ENCODE measurements at regions not wholly inside any gene's neighbourhood (a gene's known extent, or its start where the extent isn't known, plus 50 kb on each side); places are given as distances from the start of the nearest gene placed in this dataset.

- H4K20me1 ChIP-seq (ENCODE audit: insufficient read depth, low read length), result no peaks in the 10 kb centered on the region
- no peak for FAIRE-seq
Observed at GRCh38 chr5:111002036-111002435, 69.5 kb upstream of the TSLP start.

GRCh38 chr5:111003623-111004022 is 67.9 kb upstream of the TSLP start:
- H3K9me3 ChIP-seq (ENCODE audit: insufficient read depth, low read depth, low read length), result peaks cover 2% of the 10 kb centered on the region
- Mint-ChIP-seq H3K9me3 (ENCODE audit: unreplicated experiment) (peaks cover 7% of the 10 kb centered on the region), H3K27ac (ENCODE audit: unreplicated experiment) (no peak overlapping the region)

More at GRCh38 chr5:111002036-111002435, 69.5 kb upstream of the TSLP start:
- Histone ChIP-seq H3K4me2 (ENCODE audit: low read length) (no peak overlapping the region), H3K4me3 (ENCODE audit: insufficient read depth, low read depth, low read length) (no peak overlapping the region), H3K27ac (ENCODE audit: low read depth, low read length) (no peak overlapping the region), H3K36me3 (ENCODE audit: insufficient read depth, low read length) (no peaks in the 10 kb centered on the region), H3K9me3 (ENCODE audit: insufficient read depth, low read depth, low read length) (peaks cover 2% of the 10 kb centered on the region), H3K4me1 (ENCODE audit: insufficient read depth, low read length) (no peaks in the 10 kb centered on the region), H3K9ac (ENCODE audit: low read length) (no peak overlapping the region), H3K27me3 (ENCODE audit: insufficient read depth, low read length) (no peaks in the 10 kb centered on the region), H2AFZ (ENCODE audit: low read depth, low read length) (no peak overlapping the region), H3K79me2 (ENCODE audit: insufficient read depth, low read length) (no peaks in the 10 kb centered on the region)
- Mint-ChIP-seq H3K27me3 (ENCODE audit: low read depth, unreplicated experiment) (no peaks in the 10 kb centered on the region), H3K9me3 (ENCODE audit: unreplicated experiment) (peaks cover 7% of the 10 kb centered on the region), H3K4me3 (ENCODE audit: unreplicated experiment) (no peak overlapping the region), H3K36me3 (ENCODE audit: low read depth, unreplicated experiment) (no peaks in the 10 kb centered on the region), H3K4me1 (ENCODE audit: low read depth, unreplicated experiment) (no peaks in the 10 kb centered on the region), H3K27ac (ENCODE audit: unreplicated experiment) (no peak overlapping the region)
- TF ChIP-seq EZH2 (IDR thresholded peaks at IDR 0.05; ENCODE audit: insufficient read depth, low read length) (no peak), CTCF (IDR thresholded peaks at IDR 0.05; ENCODE audit: insufficient read depth, low read depth, low read length) (no peak)
- no peak for DNase-seq (ENCODE audit: low read depth)

More at GRCh38 chr5:111003623-111004022, 67.9 kb upstream of the TSLP start:
- Mint-ChIP-seq H3K27me3 (ENCODE audit: low read depth, unreplicated experiment) (no peaks in the 10 kb centered on the region), H3K4me1 (ENCODE audit: low read depth, unreplicated experiment) (no peaks in the 10 kb centered on the region), H3K4me3 (ENCODE audit: unreplicated experiment) (no peak overlapping the region), H3K36me3 (ENCODE audit: low read depth, unreplicated experiment) (no peaks in the 10 kb centered on the region)
- DNase-seq (ENCODE audit: low read depth), result no peak
- TF ChIP-seq CTCF (IDR thresholded peaks at IDR 0.05; ENCODE audit: insufficient read depth, low read depth, low read length), result no peak
- no peak for TF ChIP-seq EZH2 (IDR thresholded peaks at IDR 0.05; ENCODE audit: insufficient read depth, low read length)
- Histone ChIP-seq H3K4me3 (ENCODE audit: insufficient read depth, low read depth, low read length) (no peak overlapping the region), H3K4me1 (ENCODE audit: insufficient read depth, low read length) (no peaks in the 10 kb centered on the region), H4K20me1 (ENCODE audit: insufficient read depth, low read length) (no peaks in the 10 kb centered on the region), H3K27me3 (ENCODE audit: insufficient read depth, low read length) (no peaks in the 10 kb centered on the region), H2AFZ (ENCODE audit: low read depth, low read length) (no peak overlapping the region), H3K9ac (ENCODE audit: low read length) (no peak overlapping the region), H3K79me2 (ENCODE audit: insufficient read depth, low read length) (no peaks in the 10 kb centered on the region), H3K36me3 (ENCODE audit: insufficient read depth, low read length) (no peaks in the 10 kb centered on the region), H3K4me2 (ENCODE audit: low read length) (no peak overlapping the region), H3K27ac (ENCODE audit: low read depth, low read length) (no peak overlapping the region)
- FAIRE-seq, result no peak

Measured in astrocyte (in vitro differentiated cells and primary cell).